ENCODE measurements at regions not wholly inside any gene's neighbourhood (a gene's known extent, or its start where the extent isn't known, plus 50 kb on each side); places are given as distances from the start of the nearest gene placed in this dataset.

- TF ChIP-seq, protein P1, sequence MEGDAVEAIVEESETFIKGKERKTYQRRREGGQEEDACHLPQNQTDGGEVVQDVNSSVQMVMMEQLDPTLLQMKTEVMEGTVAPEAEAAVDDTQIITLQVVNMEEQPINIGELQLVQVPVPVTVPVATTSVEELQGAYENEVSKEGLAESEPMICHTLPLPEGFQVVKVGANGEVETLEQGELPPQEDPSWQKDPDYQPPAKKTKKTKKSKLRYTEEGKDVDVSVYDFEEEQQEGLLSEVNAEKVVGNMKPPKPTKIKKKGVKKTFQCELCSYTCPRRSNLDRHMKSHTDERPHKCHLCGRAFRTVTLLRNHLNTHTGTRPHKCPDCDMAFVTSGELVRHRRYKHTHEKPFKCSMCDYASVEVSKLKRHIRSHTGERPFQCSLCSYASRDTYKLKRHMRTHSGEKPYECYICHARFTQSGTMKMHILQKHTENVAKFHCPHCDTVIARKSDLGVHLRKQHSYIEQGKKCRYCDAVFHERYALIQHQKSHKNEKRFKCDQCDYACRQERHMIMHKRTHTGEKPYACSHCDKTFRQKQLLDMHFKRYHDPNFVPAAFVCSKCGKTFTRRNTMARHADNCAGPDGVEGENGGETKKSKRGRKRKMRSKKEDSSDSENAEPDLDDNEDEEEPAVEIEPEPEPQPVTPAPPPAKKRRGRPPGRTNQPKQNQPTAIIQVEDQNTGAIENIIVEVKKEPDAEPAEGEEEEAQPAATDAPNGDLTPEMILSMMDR (IDR thresholded peaks at IDR 0.05), result no peak
- TF ChIP-seq POLR2A (IDR thresholded peaks at IDR 0.05), result no peak
Observed at GRCh38 chr14:55777877-55778276, 197.9 kb downstream of the KTN1 start.

Data from adrenal gland (tissue), 5 donors.